NT2/D1 (cell line): ENCODE measurements at regions not wholly inside any gene's neighbourhood (a gene's known extent, or its start where the extent isn't known, plus 50 kb on each side); places are given as distances from the start of the nearest gene placed in this dataset.
"Not testable (repeated sequence)": the region's sequence is repeated elsewhere in the genome, so short reads cannot be mapped to it uniquely, and the experiment has no call there.

ENCODE experiments used
- YY1 ChIP-seq: IDR thresholded peaks from 2 replicates; pipeline ENCODE4 v1.6.1; 2011; ENCODE audit not compliant: insufficient read length, insufficient read depth
- ZNF274 ChIP-seq: IDR thresholded peaks from 2 replicates; pipeline ENCODE4 v1.6.1; 2011; ENCODE audit warnings: mild to moderate bottlenecking, low read depth, low read length

DNA sequence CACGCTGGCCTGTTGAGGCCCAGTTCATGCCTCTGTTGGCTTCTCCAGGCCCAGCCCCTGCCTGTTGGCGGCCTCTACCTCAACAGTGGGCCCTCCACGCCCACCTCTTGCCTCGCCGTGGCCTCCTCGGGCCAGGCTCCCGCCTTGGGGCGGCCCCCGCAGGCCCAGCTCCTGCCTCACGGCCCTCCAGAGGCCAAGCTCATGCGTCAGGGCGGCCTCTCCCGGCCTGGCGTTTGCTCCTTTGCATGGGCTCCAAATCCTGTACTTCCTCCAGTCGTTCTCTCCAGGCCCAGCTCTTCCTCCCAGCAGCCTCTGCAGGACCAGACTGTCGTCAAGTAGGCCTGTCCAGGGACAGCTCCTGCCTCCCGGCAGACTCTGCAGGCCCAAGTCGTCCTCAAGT is 246.2 kb upstream of the ZNF722 start:
- not testable (repeated sequence) for TF ChIP-seq YY1, ZNF274
